ENCODE measurements at regions not wholly inside any gene's neighbourhood (a gene's known extent, or its start where the extent isn't known, plus 50 kb on each side); places are given as distances from the start of the nearest gene placed in this dataset.

DNA sequence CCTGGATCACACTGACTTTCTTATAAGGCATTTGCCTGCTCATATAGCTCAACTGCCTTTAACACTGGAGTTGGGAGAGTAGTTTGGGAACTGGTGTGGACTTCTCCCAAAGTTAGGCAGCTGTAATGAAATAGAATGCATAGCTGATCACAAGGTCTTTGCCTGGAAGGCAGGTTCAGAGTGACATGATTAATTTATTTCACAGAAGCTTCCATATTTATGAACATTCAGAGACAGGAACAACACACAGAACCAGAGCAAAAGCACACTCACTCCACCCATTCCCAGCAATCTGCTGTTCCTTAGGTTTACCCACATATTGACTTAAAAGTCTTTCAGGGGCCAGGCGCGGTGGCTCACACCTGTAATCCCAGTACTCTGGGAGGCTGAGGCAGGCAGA lies 234.2 kb downstream of the REEP3 start:
- TF ChIP-seq, protein P1, sequence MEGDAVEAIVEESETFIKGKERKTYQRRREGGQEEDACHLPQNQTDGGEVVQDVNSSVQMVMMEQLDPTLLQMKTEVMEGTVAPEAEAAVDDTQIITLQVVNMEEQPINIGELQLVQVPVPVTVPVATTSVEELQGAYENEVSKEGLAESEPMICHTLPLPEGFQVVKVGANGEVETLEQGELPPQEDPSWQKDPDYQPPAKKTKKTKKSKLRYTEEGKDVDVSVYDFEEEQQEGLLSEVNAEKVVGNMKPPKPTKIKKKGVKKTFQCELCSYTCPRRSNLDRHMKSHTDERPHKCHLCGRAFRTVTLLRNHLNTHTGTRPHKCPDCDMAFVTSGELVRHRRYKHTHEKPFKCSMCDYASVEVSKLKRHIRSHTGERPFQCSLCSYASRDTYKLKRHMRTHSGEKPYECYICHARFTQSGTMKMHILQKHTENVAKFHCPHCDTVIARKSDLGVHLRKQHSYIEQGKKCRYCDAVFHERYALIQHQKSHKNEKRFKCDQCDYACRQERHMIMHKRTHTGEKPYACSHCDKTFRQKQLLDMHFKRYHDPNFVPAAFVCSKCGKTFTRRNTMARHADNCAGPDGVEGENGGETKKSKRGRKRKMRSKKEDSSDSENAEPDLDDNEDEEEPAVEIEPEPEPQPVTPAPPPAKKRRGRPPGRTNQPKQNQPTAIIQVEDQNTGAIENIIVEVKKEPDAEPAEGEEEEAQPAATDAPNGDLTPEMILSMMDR (IDR thresholded peaks at IDR 0.05), result no peak
- no peak for TF ChIP-seq EP300 (IDR thresholded peaks at IDR 0.05)
